ENCODE measurements at regions not wholly inside any gene's neighbourhood (a gene's known extent, or its start where the extent isn't known, plus 50 kb on each side); places are given as distances from the start of the nearest gene placed in this dataset.

- no peaks in the 10 kb centered on the region for H3F3A ChIP-seq (ENCODE audit: control insufficient read depth, insufficient read depth)
- no peaks in the 10 kb centered on the region for H3K79me2 ChIP-seq (ENCODE audit: control insufficient read depth, low read length)
- no peak overlapping the region for H3K4me2 ChIP-seq (ENCODE audit: low read length)
- no peaks in the 10 kb centered on the region for H3K9me3 ChIP-seq (ENCODE audit: control insufficient read depth, insufficient read depth, low read length)
- H3K4me1 ChIP-seq (ENCODE audit: control insufficient read depth, low read length), result no peaks in the 10 kb centered on the region
- TF ChIP-seq EZH2phosphoT487 (IDR thresholded peaks at IDR 0.05; ENCODE audit: borderline replicate concordance, low read length) (no peak), CTCF (IDR thresholded peaks at IDR 0.05; ENCODE audit: low read depth, low read length, poor library complexity, severe bottlenecking) (no peak)
- no peaks in the 10 kb centered on the region for H3K9me2 ChIP-seq (replicated peaks; ENCODE audit: control insufficient read depth, low read length)
- no peak overlapping the region for H3K4me3 ChIP-seq (ENCODE audit: low read length)
- H3K27me3 ChIP-seq (ENCODE audit: control insufficient read depth, low read length), result no peaks in the 10 kb centered on the region
- H3K27ac ChIP-seq (ENCODE audit: low read depth, low read length), result no peak overlapping the region
- H4K20me1 ChIP-seq (ENCODE audit: control insufficient read depth, insufficient read depth, low read depth, low read length), result no peaks in the 10 kb centered on the region
- no peaks in the 10 kb centered on the region for H3K36me3 ChIP-seq (ENCODE audit: control insufficient read depth, low read length)
Observed at GRCh38 chr5:8053270-8053669, 184.3 kb downstream of the MTRR start.

GRCh38 chr5:8057769-8058168, 188.8 kb downstream of the MTRR start:
- Histone ChIP-seq H3K9me3 (ENCODE audit: control insufficient read depth, insufficient read depth, low read length) (no peaks in the 10 kb centered on the region), H3F3A (ENCODE audit: control insufficient read depth, insufficient read depth) (no peaks in the 10 kb centered on the region), H3K36me3 (ENCODE audit: control insufficient read depth, low read length) (no peaks in the 10 kb centered on the region), H3K79me2 (ENCODE audit: control insufficient read depth, low read length) (no peaks in the 10 kb centered on the region), H4K20me1 (ENCODE audit: control insufficient read depth, insufficient read depth, low read depth, low read length) (no peaks in the 10 kb centered on the region), H3K9me2 (replicated peaks; ENCODE audit: control insufficient read depth, low read length) (no peaks in the 10 kb centered on the region), H3K4me1 (ENCODE audit: control insufficient read depth, low read length) (no peaks in the 10 kb centered on the region), H3K4me3 (ENCODE audit: low read length) (no peak overlapping the region), H3K27me3 (ENCODE audit: control insufficient read depth, low read length) (peaks cover 3% of the 10 kb centered on the region; the same call in 1 of the 2 replicates), H3K4me2 (ENCODE audit: low read length) (no peak overlapping the region), H3K27ac (ENCODE audit: low read depth, low read length) (no peak overlapping the region)
- TF ChIP-seq EZH2phosphoT487 (IDR thresholded peaks at IDR 0.05; ENCODE audit: borderline replicate concordance, low read length), result no peak
- TF ChIP-seq CTCF (IDR thresholded peaks at IDR 0.05; ENCODE audit: low read depth, low read length, poor library complexity, severe bottlenecking), result no peak

GRCh38 chr5:8058616-8059190, 189.8 kb downstream of the MTRR start:
- Histone ChIP-seq H3K4me1 (ENCODE audit: control insufficient read depth, low read length) (no peaks in the 10 kb centered on the region), H3K27ac (ENCODE audit: low read depth, low read length) (no peak overlapping the region), H3K79me2 (ENCODE audit: control insufficient read depth, low read length) (no peaks in the 10 kb centered on the region), H3K9me2 (replicated peaks; ENCODE audit: control insufficient read depth, low read length) (no peaks in the 10 kb centered on the region), H3F3A (ENCODE audit: control insufficient read depth, insufficient read depth) (no peaks in the 10 kb centered on the region), H3K27me3 (ENCODE audit: control insufficient read depth, low read length) (peaks cover 3% of the 10 kb centered on the region; the same call in 1 of the 2 replicates), H4K20me1 (ENCODE audit: control insufficient read depth, insufficient read depth, low read depth, low read length) (no peaks in the 10 kb centered on the region), H3K4me3 (ENCODE audit: low read length) (no peak overlapping the region), H3K9me3 (ENCODE audit: control insufficient read depth, insufficient read depth, low read length) (no peaks in the 10 kb centered on the region), H3K4me2 (ENCODE audit: low read length) (no peak overlapping the region), H3K36me3 (ENCODE audit: control insufficient read depth, low read length) (no peaks in the 10 kb centered on the region)
- no peak for TF ChIP-seq EZH2phosphoT487 (IDR thresholded peaks at IDR 0.05; ENCODE audit: borderline replicate concordance, low read length)
- no peak for TF ChIP-seq CTCF (IDR thresholded peaks at IDR 0.05; ENCODE audit: low read depth, low read length, poor library complexity, severe bottlenecking)
